ENCODE measurements at regions not wholly inside any gene's neighbourhood (a gene's known extent, or its start where the extent isn't known, plus 50 kb on each side); places are given as distances from the start of the nearest gene placed in this dataset.

DNA sequence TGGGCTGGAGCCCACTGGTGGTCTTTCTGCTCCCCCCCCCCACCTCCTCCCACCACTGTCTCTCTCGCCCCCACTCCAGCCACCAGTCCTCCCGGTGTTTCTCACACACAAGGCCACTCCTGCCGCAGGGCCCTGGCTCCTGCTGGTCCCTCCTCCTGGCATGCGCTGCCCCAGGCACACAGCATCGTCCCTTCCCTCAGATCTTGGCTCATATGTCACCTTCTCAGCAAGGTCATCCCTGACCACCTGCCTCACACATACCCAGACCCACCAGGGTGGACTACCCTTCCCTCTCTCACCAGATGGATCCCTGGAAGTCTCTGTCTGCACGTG, 101.5 kb upstream of the IQSEC1 start:
- 0% methylated on average over 4 of the region's 6 CpGs for WGBS (ENCODE audit: insufficient coverage, insufficient replicate concordance, low lambda C conversion rate, missing lambda C conversion rate)
- Histone ChIP-seq H2AFZ (ENCODE audit: control insufficient read depth, low read depth, low read length) (no peak overlapping the region), H3K4me3 (no peak overlapping the region), H3K79me2 (ENCODE audit: control insufficient read depth, insufficient read depth, low read length) (no peaks in the 10 kb centered on the region), H3K27ac (ENCODE audit: control insufficient read depth, insufficient read depth) (no peak overlapping the region), H3K4me1 (ENCODE audit: control insufficient read depth, insufficient read depth, low read length) (no peaks in the 10 kb centered on the region), H3K36me3 (ENCODE audit: control insufficient read depth in 2 of 2, insufficient read depth in 2 of 2, low read length in 1 of 2) (no peaks in the 10 kb centered on the region), H3K27me3 (replicated peaks in 1 of 2; ENCODE audit: control insufficient read depth in 2 of 2, insufficient read depth in 2 of 2, low read length in 1 of 2) (no peaks in the 10 kb centered on the region; a peak in 2 of 4 replicates), H3K9me3 (replicated peaks; ENCODE audit: control insufficient read depth, insufficient read depth, low read length) (peaks cover 6% of the 10 kb centered on the region; the same call in 2 of the 3 replicates), H4K20me1 (ENCODE audit: control insufficient read depth, insufficient read depth) (no peaks in the 10 kb centered on the region), H3K9ac (ENCODE audit: control insufficient read depth, insufficient read depth, low read length) (no peak overlapping the region), H3K4me2 (ENCODE audit: control insufficient read depth, insufficient read depth) (no peak overlapping the region)
- FAIRE-seq (no peak), ATAC-seq (no peak), DNase-seq (ENCODE audit: low read depth, low spot score) (no peak)
- no TSS peak for BruUV-seq (replicated peaks)
- SMC1A ChIA-PET (ENCODE audit: uncharacterized antibody, unreplicated experiment), result no interaction called here
- POLR2A ChIA-PET, result no interaction called here
- RAD21 ChIA-PET (ENCODE audit: unreplicated experiment), result no interaction called here
- no peak for TF ChIP-seq PAX5 (IDR thresholded peaks at IDR 0.05; ENCODE audit: borderline replicate concordance, low read depth, low read length)
- no peak for TF ChIP-seq POU2F2 (IDR thresholded peaks at IDR 0.05; ENCODE audit: borderline replicate concordance, low read depth, low read length)
- TF ChIP-seq, protein P1, sequence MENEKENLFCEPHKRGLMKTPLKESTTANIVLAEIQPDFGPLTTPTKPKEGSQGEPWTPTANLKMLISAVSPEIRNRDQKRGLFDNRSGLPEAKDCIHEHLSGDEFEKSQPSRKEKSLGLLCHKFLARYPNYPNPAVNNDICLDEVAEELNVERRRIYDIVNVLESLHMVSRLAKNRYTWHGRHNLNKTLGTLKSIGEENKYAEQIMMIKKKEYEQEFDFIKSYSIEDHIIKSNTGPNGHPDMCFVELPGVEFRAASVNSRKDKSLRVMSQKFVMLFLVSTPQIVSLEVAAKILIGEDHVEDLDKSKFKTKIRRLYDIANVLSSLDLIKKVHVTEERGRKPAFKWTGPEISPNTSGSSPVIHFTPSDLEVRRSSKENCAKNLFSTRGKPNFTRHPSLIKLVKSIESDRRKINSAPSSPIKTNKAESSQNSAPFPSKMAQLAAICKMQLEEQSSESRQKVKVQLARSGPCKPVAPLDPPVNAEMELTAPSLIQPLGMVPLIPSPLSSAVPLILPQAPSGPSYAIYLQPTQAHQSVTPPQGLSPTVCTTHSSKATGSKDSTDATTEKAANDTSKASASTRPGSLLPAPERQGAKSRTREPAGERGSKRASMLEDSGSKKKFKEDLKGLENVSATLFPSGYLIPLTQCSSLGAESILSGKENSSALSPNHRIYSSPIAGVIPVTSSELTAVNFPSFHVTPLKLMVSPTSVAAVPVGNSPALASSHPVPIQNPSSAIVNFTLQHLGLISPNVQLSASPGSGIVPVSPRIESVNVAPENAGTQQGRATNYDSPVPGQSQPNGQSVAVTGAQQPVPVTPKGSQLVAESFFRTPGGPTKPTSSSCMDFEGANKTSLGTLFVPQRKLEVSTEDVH (IDR thresholded peaks at IDR 0.05; ENCODE audit: low read depth, partially characterized antibody), result no peak
- no peak for TF ChIP-seq EGR1 (IDR thresholded peaks at IDR 0.05; ENCODE audit: borderline replicate concordance in 1 of 2, low read depth in 2 of 2, low read length in 2 of 2)
- no peak for TF ChIP-seq IKZF2 (IDR thresholded peaks at IDR 0.05)
- no peak for TF ChIP-seq SMC3 (IDR thresholded peaks at IDR 0.05; ENCODE audit: borderline replicate concordance, low read length)
- intact Hi-C loops (cut with micrococcal nuclease; ENCODE audit: unreplicated experiment) (no loop called here), in situ Hi-C loops (cut with MboI) (no loop called here)
- CTCF ChIA-PET, result no interaction called here
